IMR-90 (cell line): ENCODE measurements at regions not wholly inside any gene's neighbourhood (a gene's known extent, or its start where the extent isn't known, plus 50 kb on each side); places are given as distances from the start of the nearest gene placed in this dataset.

Experiments used
- ATAC-seq: fragments of 200-7000 bp; cut with Tn5 transposase; 2 replicates; pipeline ENCODE4 v1.9.1; 2020; ENCODE audit warnings: low read depth, mild to moderate bottlenecking, moderate library complexity
- BruUV-seq: library from RNA; stranded (reverse); fragments of 400-500 nt; replicated peaks from 2 replicates; lab custom pipeline; 2021; lab: Mats Ljungman, UMichigan
- CTCF ChIA-PET: fragments of 300-600 bp; formaldehyde crosslinking; extraction: SDS; loops from one replicate; lab custom pipeline; 2021; ENCODE audit warnings: antibody characterized with exemption; lab: Yijun Ruan, JAX
- POLR2A ChIA-PET: fragments of 300-600 bp; sonication (Branson Sonifier 250); formaldehyde crosslinking; loops from one replicate; lab custom pipeline; 2022; ENCODE audit warnings: antibody characterized with exemption; ENCODE audit not compliant: unreplicated experiment; lab: Charles Lee
- DNase-seq: peaks from one replicate; pipeline ENCODE4 v3.0.0; 2013
- H2AFZ ChIP-seq: replicated peaks from 2 replicates; pipeline ENCODE3; 2013; ENCODE audit warnings: low read length, mild to moderate bottlenecking; ENCODE audit not compliant: poor library complexity
- H2AK5ac ChIP-seq: 2 replicates; pipeline ENCODE4 v1.6.1; 2013; ENCODE audit warnings: low read depth, low read length, inconsistent platforms
- H2AK9ac ChIP-seq: replicated peaks from 2 replicates; pipeline ENCODE3; 2013; ENCODE audit warnings: mild to moderate bottlenecking, low read depth, low read length, moderate library complexity; ENCODE audit not compliant: poor library complexity
- H2BK120ac ChIP-seq: 2 replicates; pipeline ENCODE4 v1.6.1; 2013; ENCODE audit warnings: low read depth, low read length, inconsistent platforms
- H2BK15ac ChIP-seq: 3 replicates; pipeline ENCODE4 v1.6.1; 2013; ENCODE audit warnings: low read depth, low read length, inconsistent platforms
- H2BK20ac ChIP-seq: 2 replicates; pipeline ENCODE4 v1.6.1; 2013; ENCODE audit warnings: low read depth, mild to moderate bottlenecking, inconsistent platforms, low read length, moderate library complexity
- H2BK5ac ChIP-seq: 2 replicates; pipeline ENCODE4 v1.6.1; 2013; ENCODE audit warnings: mild to moderate bottlenecking, low read depth, low read length, inconsistent platforms; ENCODE audit not compliant: poor library complexity, severe bottlenecking
- H3K14ac ChIP-seq: replicated peaks from 2 replicates; pipeline ENCODE4 v1.6.1; 2013; ENCODE audit warnings: low read depth, low read length, inconsistent platforms
- H3K18ac ChIP-seq: 2 replicates; pipeline ENCODE4 v1.6.1; 2013; ENCODE audit warnings: low read depth, low read length, control low read depth
- H3K23ac ChIP-seq: 2 replicates; pipeline ENCODE4 v1.6.1; 2013; ENCODE audit warnings: low read depth, low read length, inconsistent platforms
- H3K27ac ChIP-seq: 2 replicates; pipeline ENCODE4 v1.5.1; 2013; ENCODE audit warnings: mild to moderate bottlenecking, control low read depth, low read length; ENCODE audit not compliant: insufficient read depth
- H3K27me3 ChIP-seq: 2 replicates; pipeline ENCODE4 v1.6.1; 2013; ENCODE audit warnings: low read length; ENCODE audit not compliant: control insufficient read depth, insufficient read depth
- H3K36me3 ChIP-seq: 2 replicates; pipeline ENCODE4 v1.6.1; 2013; ENCODE audit warnings: low read length, mixed read lengths; ENCODE audit not compliant: control insufficient read depth, insufficient read depth
- H3K4ac ChIP-seq: 2 replicates; pipeline ENCODE4 v1.6.1; 2013; ENCODE audit warnings: low read depth, low read length, inconsistent platforms
- H3K4me1 ChIP-seq: 2 replicates; pipeline ENCODE4 v1.6.1; 2013; ENCODE audit warnings: low read length, mixed read lengths; ENCODE audit not compliant: control insufficient read depth, insufficient read depth
- H3K4me2 ChIP-seq: 2 replicates; pipeline ENCODE4 v1.6.1; 2013; ENCODE audit warnings: low read depth, mild to moderate bottlenecking, control low read depth, low read length, moderate library complexity
- H3K4me3 ChIP-seq: 2 replicates; pipeline ENCODE4 v1.5.1; 2013; ENCODE audit warnings: low read depth, mild to moderate bottlenecking, control low read depth, low read length, moderate library complexity; ENCODE audit not compliant: insufficient read depth
- H3K56ac ChIP-seq: 2 replicates; pipeline ENCODE4 v1.6.1; 2013; ENCODE audit warnings: low read length, inconsistent platforms; ENCODE audit not compliant: insufficient read depth; ENCODE audit errors: extremely low read depth
- H3K79me1 ChIP-seq, 2 experiments: 2 replicates each; pipeline ENCODE4 v1.6.1; 2013; ENCODE audit warnings: low read length in 2 of 2, inconsistent platforms in 1 of 2, low read depth in 1 of 2
- H3K9ac ChIP-seq: 2 replicates; pipeline ENCODE4 v1.6.1; 2013; ENCODE audit warnings: low read depth, low read length, control low read depth
- H3K9me1 ChIP-seq: 2 replicates; pipeline ENCODE4 v1.6.1; 2013; ENCODE audit warnings: low read length, inconsistent platforms; ENCODE audit not compliant: insufficient read depth
- H3K9me3 ChIP-seq: 2 replicates; pipeline ENCODE4 v1.6.1; 2013; ENCODE audit warnings: low read length; ENCODE audit not compliant: control insufficient read depth, insufficient read depth
- H4K20me1 ChIP-seq: 2 replicates; pipeline ENCODE4 v1.6.1; 2013; ENCODE audit warnings: low read length, inconsistent platforms; ENCODE audit not compliant: insufficient read depth
- H4K5ac ChIP-seq: 2 replicates; pipeline ENCODE4 v1.6.1; 2013; ENCODE audit warnings: mild to moderate bottlenecking, low read depth, low read length, control low read depth
- H4K8ac ChIP-seq, 2 experiments: 2 replicates each; pipeline ENCODE4 v1.6.1; 2013; ENCODE audit warnings: low read depth in 2 of 2, low read length in 2 of 2, control low read depth in 1 of 2, inconsistent platforms in 1 of 2
- H4K91ac ChIP-seq: 2 replicates; pipeline ENCODE4 v1.6.1; 2013; ENCODE audit warnings: low read depth, low read length, inconsistent platforms; ENCODE audit not compliant: insufficient read depth
- BHLHE40 ChIP-seq: fragments of 150-350 bp; IDR thresholded peaks from 2 replicates; pipeline ENCODE4 v1.6.1; 2016; ENCODE audit warnings: mild to moderate bottlenecking, low read depth, low read length
- CEBPB ChIP-seq: IDR thresholded peaks from 2 replicates; pipeline ENCODE4 v1.6.1; 2012; ENCODE audit warnings: low read depth, low read length, improper control_type of control experiment
- CHD1 ChIP-seq: IDR thresholded peaks from 2 replicates; pipeline ENCODE4 v1.6.1; 2012; ENCODE audit warnings: low read depth, low read length, improper control_type of control experiment
- CTCF ChIP-seq: conservative IDR thresholded peaks from 2 replicates; pipeline ENCODE4 v1.5.1; 2012; ENCODE audit warnings: mild to moderate bottlenecking, low read depth, low read length, improper control_type of control experiment
- ELK1 ChIP-seq: fragments of 150-350 bp; IDR thresholded peaks from 2 replicates; pipeline ENCODE4 v1.6.1; 2016; ENCODE audit warnings: low read depth, mild to moderate bottlenecking, low read length, moderate library complexity, borderline replicate concordance
- FOS ChIP-seq: fragments of 150-350 bp; IDR thresholded peaks from 2 replicates; pipeline ENCODE4 v1.6.1; 2016; ENCODE audit warnings: low read depth, low read length
- MAFK ChIP-seq: IDR thresholded peaks from 2 replicates; pipeline ENCODE4 v1.6.1; 2012; ENCODE audit warnings: low read depth, low read length, improper control_type of control experiment
- MAZ ChIP-seq: IDR thresholded peaks from 2 replicates; pipeline ENCODE4 v1.6.1; 2012; ENCODE audit warnings: low read depth, mild to moderate bottlenecking, low read length, improper control_type of control experiment, moderate library complexity, borderline replicate concordance
- MXI1 ChIP-seq: IDR thresholded peaks from 2 replicates; pipeline ENCODE4 v1.6.1; 2012; ENCODE audit warnings: low read depth, mild to moderate bottlenecking, low read length, moderate library complexity, borderline replicate concordance
- NFE2L2 ChIP-seq: fragments of 150-350 bp; IDR thresholded peaks from 2 replicates; pipeline ENCODE4 v1.6.1; 2016; ENCODE audit warnings: low read depth, mild to moderate bottlenecking, low read length
- POLR2A ChIP-seq: IDR thresholded peaks from 2 replicates; pipeline ENCODE4 v1.6.1; 2012; ENCODE audit warnings: mild to moderate bottlenecking, low read depth, low read length
- RAD21 ChIP-seq: IDR thresholded peaks from 2 replicates; pipeline ENCODE4 v1.6.1; 2012; ENCODE audit warnings: low read length, improper control_type of control experiment
- RCOR1 ChIP-seq: IDR thresholded peaks from 2 replicates; pipeline ENCODE4 v1.6.1; 2012; ENCODE audit warnings: mild to moderate bottlenecking, low read length, improper control_type of control experiment; ENCODE audit not compliant: insufficient replicate concordance
- RFX5 ChIP-seq: IDR thresholded peaks from 2 replicates; pipeline ENCODE4 v1.8.0; 2012; ENCODE audit warnings: low read depth, mild to moderate bottlenecking, low read length, moderate library complexity
- SMC3 ChIP-seq: fragments of 150-350 bp; IDR thresholded peaks from 2 replicates; pipeline ENCODE4 v1.6.1; 2016; ENCODE audit warnings: low read depth, mild to moderate bottlenecking, antibody characterized with exemption, low read length, moderate library complexity
- WGBS, 2 experiments: methylation state at CpG; one replicate each; pipeline versions ENCODE4 v1.1.5 to v1.1.7; 2013; ENCODE audit warnings: missing lambda C conversion rate in 2 of 2; ENCODE audit not compliant: insufficient read length in 1 of 2; ENCODE audit errors: extremely low coverage in 2 of 2; 5-methylcytosine and 5-hydroxymethylcytosine counted together
- dilution Hi-C: fragments of 300-500 bp; cut with HindIII; formaldehyde crosslinking; loops from one replicate; pipeline ENCODE4 v1.14.3; 2018; ENCODE audit warnings: low sequenced_read_pairs; ENCODE audit not compliant: unreplicated experiment
- in situ Hi-C: fragments of 300-500 bp; cut with MboI; formaldehyde crosslinking; loops from 3 replicates; pipeline ENCODE4 v1.14.3; 2019; ENCODE audit warnings: low sequenced_read_pairs, inconsistent platforms, mixed read lengths
- intact Hi-C: fragments of 100-400 bp; cut with micrococcal nuclease; formaldehyde crosslinking; loops from 2 replicates; pipeline ENCODE4 v1.10.0; 2022
- TF ChIP-seq, protein P1 (sequence below): fragments of 150-350 bp; IDR thresholded peaks from 2 replicates; pipeline ENCODE4 v1.6.1; 2017; ENCODE audit warnings: mild to moderate bottlenecking, antibody characterized with exemption, low read length, low read depth

DNA sequence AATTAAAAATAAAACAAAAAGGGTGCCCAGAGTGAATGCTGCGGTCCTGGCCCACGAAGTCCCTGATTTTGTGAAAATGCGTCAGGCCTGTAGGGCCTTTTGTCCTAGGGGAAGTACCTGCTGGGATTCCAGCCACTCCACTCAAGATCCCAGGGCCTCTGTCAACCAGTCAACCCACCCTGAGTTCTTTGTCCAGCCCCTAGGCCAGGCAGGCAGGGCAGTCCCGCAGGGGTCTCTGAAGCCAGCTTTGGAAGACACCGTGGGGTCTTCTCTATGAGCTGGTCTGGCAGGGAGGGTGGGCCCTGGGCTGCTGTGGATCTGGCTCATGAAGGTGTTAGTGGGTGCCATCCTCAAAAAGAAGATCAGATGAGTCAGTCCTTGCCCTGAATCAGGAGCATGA, 452.5 kb upstream of the MKI67 start:
- BruUV-seq, result no TSS peak
- Histone ChIP-seq H2AFZ (no peak overlapping the region), H3K27ac (no peak overlapping the region), H3K56ac (no peak overlapping the region), H4K91ac (no peak overlapping the region), H2BK5ac (no peak overlapping the region), H3K4me1 (no peaks in the 10 kb centered on the region), H3K4me2 (no peak overlapping the region), H4K8ac (no peak overlapping the region), H2BK20ac (no peak overlapping the region), H4K20me1 (no peaks in the 10 kb centered on the region), H3K18ac (no peak overlapping the region), H2BK15ac (no peak overlapping the region), H3K23ac (no peak overlapping the region), H3K79me1 (no peaks in the 10 kb centered on the region), H2AK9ac (no peak overlapping the region), H3K9ac (no peak overlapping the region), H3K27me3 (no peaks in the 10 kb centered on the region), H4K5ac (no peak overlapping the region), H2BK120ac (no peak overlapping the region), H3K4me3 (no peak overlapping the region), H2AK5ac (no peak overlapping the region), H3K4ac (no peak overlapping the region), H3K36me3 (no peaks in the 10 kb centered on the region), H3K9me1 (no peaks in the 10 kb centered on the region), H3K14ac (no peak overlapping the region), H3K9me3 (peaks cover 28% of the 10 kb centered on the region)
- no peak for ATAC-seq
- intact Hi-C loops, result no loop called here
- WGBS, 2 experiments, result no CpG with 5 or more reads among the region's 5 CpGs
- no peak for TF ChIP-seq CEBPB
- no peak for TF ChIP-seq CHD1
- no peak for TF ChIP-seq MAFK
- TF ChIP-seq CTCF, result no peak
- TF ChIP-seq ELK1, result no peak
- TF ChIP-seq BHLHE40, result no peak
- no peak for TF ChIP-seq MAZ
- no peak for TF ChIP-seq MXI1
- TF ChIP-seq RFX5, result no peak
- no peak for TF ChIP-seq NFE2L2
- no peak for TF ChIP-seq SMC3
- TF ChIP-seq, protein P1, sequence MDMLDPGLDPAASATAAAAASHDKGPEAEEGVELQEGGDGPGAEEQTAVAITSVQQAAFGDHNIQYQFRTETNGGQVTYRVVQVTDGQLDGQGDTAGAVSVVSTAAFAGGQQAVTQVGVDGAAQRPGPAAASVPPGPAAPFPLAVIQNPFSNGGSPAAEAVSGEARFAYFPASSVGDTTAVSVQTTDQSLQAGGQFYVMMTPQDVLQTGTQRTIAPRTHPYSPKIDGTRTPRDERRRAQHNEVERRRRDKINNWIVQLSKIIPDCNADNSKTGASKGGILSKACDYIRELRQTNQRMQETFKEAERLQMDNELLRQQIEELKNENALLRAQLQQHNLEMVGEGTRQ, result no peak
- TF ChIP-seq RCOR1, result no peak
- TF ChIP-seq RAD21, result no peak
- TF ChIP-seq POLR2A, result no peak
- TF ChIP-seq FOS, result no peak
- POLR2A ChIA-PET, result no interaction called here
- dilution Hi-C loops, result no loop called here
- in situ Hi-C loops, result no loop called here
- CTCF ChIA-PET, result no interaction called here
- no peak for DNase-seq
